ENCODE measurements at regions not wholly inside any gene's neighbourhood (a gene's known extent, or its start where the extent isn't known, plus 50 kb on each side); places are given as distances from the start of the nearest gene placed in this dataset.

- peak; percentile 6 to 58 for DNase-seq (ENCODE audit: extremely low read depth in 1 of 2, low read depth in 1 of 2)
Measured at GRCh38 chr6:165884813-165885765, 222.0 kb upstream of the PDE10A start.

GRCh38 chr6:165883851-165884640 lies 221.0 kb upstream of the PDE10A start:
- DNase-seq (ENCODE audit: extremely low read depth in 1 of 2, low read depth in 1 of 2): no peak

GRCh38 chr6:165881806-165882205 lies 218.8 kb upstream of the PDE10A start:
- DNase-seq (ENCODE audit: extremely low read depth in 1 of 2, low read depth in 1 of 2): no peak

DNA sequence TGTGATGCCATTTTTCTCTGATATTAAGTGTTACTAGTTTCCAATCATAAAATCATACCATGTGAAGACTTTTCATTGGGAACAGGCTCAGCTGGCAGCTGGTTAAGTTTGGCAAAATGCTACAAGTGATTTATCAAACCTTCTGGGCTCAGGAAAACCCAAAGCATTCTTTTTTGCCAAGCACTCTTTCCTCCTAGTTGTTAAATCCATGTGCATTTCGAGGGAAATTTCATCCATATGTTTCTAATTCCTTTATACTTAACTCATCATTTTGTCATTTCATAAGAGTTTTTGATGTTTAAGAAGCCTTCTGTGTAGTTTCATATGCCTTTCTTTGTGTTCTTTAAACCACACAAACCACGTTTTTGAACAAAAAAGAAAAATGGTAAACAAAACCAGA lies 217.6 kb upstream of the PDE10A start:
- DNase-seq (ENCODE audit: extremely low read depth in 1 of 2, low read depth in 1 of 2): no peak

DNA sequence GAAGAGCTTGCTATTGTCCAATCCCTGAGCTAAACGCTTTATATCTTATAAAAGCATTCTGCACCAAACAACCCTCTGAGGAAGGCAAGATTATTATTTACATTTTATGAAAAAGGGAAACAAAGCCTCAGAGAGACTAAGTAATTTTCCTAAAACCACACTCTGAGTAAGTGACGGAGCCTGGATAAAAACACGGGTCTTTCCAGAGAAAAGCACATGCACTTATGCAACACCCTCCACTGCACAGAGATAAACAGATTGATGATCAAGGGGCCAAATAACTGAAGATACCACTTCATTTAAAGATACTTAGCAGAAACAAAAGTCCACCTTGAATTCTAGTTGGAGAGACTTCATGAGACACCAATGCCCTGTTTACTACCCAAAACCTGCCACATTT lies 214.7 kb upstream of the PDE10A start:
- no peak for DNase-seq (ENCODE audit: extremely low read depth in 1 of 2, low read depth in 1 of 2)

DNA sequence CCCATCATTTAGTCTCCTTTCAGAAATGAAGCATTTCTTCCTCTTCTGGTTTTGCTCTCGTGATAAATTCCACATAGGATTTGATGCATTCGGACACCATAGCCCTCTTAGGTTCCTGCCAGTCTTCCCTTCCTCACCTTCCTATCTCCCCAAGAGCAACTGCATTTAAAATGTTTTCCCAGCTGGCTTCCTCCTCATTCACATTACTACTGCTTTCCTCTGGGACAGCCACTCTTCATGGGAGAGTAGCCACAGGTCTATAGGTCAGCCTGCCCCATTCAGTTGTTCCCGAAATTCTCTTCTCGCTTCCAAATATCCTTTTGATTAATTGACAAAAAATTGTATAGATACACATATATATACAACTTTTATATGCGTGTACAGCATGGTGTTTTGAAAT lies 214.2 kb upstream of the PDE10A start:
- no peak for DNase-seq (ENCODE audit: extremely low read depth in 1 of 2, low read depth in 1 of 2)

- DNase-seq (ENCODE audit: extremely low read depth in 1 of 2, low read depth in 1 of 2): no peak
Measured at GRCh38 chr6:165876588-165876987, 213.5 kb upstream of the PDE10A start.

DNA sequence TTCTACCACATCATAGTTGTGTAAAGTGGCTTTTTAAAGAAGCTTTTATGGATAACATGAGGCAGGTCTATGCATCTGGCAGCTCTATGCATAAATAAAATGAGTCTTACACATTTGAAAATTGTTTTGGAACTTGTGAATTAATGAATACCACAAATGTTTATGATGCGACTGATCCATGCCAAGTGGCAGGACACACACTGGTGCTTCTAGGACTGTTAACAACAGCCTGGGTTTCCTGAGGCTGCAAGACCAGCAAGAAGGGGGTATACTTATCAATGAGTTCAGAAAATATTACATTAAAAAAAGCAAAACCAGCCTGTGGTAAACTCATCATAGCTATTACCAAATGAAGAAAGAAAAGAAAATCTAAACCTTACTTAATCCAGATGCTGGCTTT lies 212.9 kb upstream of the PDE10A start:
- no peak for DNase-seq (ENCODE audit: extremely low read depth in 1 of 2, low read depth in 1 of 2)

GRCh38 chr6:165873976-165874375 lies 210.9 kb upstream of the PDE10A start:
- DNase-seq (ENCODE audit: extremely low read depth in 1 of 2, low read depth in 1 of 2): no peak

- DNase-seq (ENCODE audit: extremely low read depth in 1 of 2, low read depth in 1 of 2): no peak
Measured at GRCh38 chr6:165872811-165873210, 209.8 kb upstream of the PDE10A start.

GRCh38 chr6:165872311-165872710 lies 209.3 kb upstream of the PDE10A start:
- DNase-seq (ENCODE audit: extremely low read depth in 1 of 2, low read depth in 1 of 2): no peak

GRCh38 chr6:165871571-165871970 lies 208.5 kb upstream of the PDE10A start:
- DNase-seq (ENCODE audit: extremely low read depth in 1 of 2, low read depth in 1 of 2): no peak

DNA sequence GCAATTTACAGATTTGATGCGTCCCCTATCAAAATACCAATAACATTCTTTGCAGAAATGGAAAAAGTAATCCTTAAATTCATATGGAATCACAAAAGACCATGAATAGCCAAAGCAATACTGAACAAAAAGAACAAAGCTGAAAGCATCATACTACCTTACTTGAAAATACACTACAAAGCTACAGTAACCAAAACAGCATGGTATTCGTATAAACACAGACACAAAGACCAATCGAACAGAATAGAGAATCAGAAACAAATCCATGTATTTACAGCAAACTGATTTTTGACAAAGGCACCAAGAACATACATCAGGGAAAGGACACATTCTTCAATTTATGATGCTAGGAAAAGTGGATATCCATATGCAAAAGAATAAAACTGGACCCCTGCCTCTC lies 206.5 kb upstream of the PDE10A start:
- no peak for DNase-seq (ENCODE audit: extremely low read depth in 1 of 2, low read depth in 1 of 2)

DNA sequence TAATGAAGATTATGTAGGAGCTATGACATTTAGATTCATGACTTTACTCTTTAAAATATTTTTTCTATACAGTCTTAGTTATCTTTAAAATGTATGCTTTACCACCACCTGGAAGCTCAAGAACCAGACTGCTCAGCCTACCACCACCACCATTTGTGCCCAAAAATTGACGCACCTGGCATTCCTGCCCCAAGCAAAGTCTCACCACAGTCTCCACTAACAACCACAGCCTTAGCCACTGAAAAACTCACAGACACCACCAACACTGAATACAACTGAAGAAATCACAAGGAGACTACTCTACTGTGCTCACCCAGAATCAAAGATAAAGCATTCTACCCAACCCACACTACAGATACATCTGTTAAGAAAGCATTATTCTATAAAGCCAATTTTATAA lies 201.9 kb upstream of the PDE10A start:
- DNase-seq (ENCODE audit: extremely low read depth in 1 of 2, low read depth in 1 of 2): no peak

DNA sequence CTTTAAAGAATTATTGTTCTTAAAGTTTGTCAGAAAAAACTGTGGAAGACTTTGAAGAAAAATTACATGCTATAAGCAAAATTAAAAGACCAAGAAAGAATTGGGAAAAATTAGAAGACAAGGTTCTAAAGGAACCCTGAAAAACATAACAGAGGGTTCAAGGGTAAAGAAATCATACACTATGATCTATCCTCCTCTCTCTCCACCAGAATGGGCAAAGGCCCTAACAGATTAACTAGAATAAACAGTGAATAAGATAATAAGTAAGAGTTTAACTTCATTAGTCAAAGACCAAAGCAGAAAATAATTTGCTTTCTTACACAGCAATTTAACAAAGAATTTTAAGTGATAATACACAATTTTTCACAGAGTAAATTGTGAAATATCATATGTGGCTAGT lies 201.2 kb upstream of the PDE10A start:
- DNase-seq (ENCODE audit: extremely low read depth in 1 of 2, low read depth in 1 of 2): no peak

GRCh38 chr6:165863801-165864200 lies 200.8 kb upstream of the PDE10A start:
- no peak for DNase-seq (ENCODE audit: extremely low read depth in 1 of 2, low read depth in 1 of 2)

- DNase-seq (ENCODE audit: extremely low read depth in 1 of 2, low read depth in 1 of 2): no peak
Measured at GRCh38 chr6:165862813-165863212, 199.8 kb upstream of the PDE10A start.

DNA sequence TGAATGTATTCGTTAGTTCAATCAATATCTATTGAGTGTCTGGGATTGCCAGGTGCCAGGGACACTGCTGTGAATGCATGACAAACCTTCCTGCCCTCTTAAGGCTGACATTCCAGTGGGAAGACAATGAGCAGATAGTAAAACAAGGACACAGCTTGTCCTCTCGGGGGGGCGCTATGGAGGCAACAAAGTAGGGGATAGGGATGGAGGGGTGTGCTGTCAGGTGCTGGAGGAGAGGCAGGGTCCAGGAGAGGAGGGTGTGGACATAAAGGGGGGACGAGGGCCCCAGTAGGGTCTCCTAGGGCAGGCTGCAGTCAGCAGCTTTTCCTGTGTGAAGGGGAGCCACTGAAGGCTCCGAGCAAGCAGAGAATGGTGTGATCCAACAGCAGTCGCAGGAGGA lies 198.2 kb upstream of the PDE10A start:
- no peak for DNase-seq (ENCODE audit: extremely low read depth in 1 of 2, low read depth in 1 of 2)

DNA sequence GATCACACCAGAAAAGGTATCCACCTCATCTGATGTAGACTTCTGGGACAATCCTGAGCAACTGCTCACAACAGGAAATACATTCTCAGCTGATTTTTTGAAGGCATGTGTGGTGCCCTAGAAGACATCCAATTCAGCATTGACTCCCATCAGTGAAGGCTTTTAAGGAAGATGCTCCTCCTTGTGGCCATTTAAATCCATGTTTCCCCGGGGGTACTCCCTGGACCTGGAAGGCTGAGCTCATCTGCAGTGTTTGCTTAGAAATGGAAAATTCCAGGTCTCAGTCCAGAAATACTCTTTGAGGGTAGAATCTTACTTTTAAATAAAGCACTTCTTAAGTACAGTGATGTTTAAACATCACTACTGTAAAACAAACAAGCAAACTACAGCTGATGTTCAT lies 195.5 kb upstream of the PDE10A start:
- no peak for DNase-seq (ENCODE audit: extremely low read depth in 1 of 2, low read depth in 1 of 2)

GRCh38 chr6:165855856-165856255 lies 192.8 kb upstream of the PDE10A start:
- DNase-seq (ENCODE audit: extremely low read depth in 1 of 2, low read depth in 1 of 2): no peak

DNA sequence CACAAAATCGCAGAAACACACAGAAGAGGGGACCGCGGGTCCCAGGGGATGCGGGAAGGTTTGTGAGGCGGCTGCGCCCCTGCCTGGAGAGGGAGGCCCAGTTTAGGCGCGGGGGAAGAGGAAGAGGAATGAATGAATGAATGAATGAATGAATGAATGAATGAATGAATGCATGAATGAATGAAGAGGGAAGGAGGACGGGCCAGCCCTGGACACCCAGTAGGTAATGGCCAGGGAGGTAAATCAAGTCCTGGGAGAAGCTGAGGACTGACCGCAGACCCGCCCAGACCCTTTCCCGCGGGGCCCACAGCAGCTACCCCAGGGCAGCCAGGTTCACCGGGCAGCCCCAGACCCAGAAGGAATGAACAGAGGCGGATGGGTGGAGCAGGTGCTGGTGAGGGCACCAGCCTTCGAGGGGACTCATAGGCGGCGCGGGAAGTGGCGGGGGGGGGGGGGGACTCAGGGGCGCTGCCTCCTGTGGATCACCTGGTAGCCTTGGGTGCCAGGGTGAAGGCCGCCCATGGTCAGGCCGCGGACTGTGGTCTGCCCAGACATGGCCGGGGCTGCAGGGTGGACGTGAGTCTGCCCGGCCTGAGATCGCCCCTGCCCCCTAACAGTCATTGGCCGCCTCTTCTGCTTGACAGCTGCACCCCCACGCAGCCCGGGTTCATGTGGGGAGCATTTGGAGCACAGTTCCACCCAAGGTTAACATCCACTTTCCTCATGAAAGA lies 192.0 kb upstream of the PDE10A start:
- no peak for DNase-seq (ENCODE audit: extremely low read depth in 1 of 2, low read depth in 1 of 2)

All from activated CD8-positive, alpha-beta memory T cell treated with anti-CD3 and anti-CD28 coated beads for 1 hour (primary cell).